CD4-positive, alpha-beta T cell treated with Interleukin-15 for 4 hours (primary cell): ENCODE measurements at regions not wholly inside any gene's neighbourhood (a gene's known extent, or its start where the extent isn't known, plus 50 kb on each side); places are given as distances from the start of the nearest gene placed in this dataset.
"Not testable (repeated sequence)": the region's sequence is repeated elsewhere in the genome, so short reads cannot be mapped to it uniquely, and the experiment has no call there.

Source experiments
- DNase-seq: peaks from one replicate; pipeline ENCODE4 v3.0.0-alpha.2; 2020; ENCODE audit warnings: low spot score

GRCh38 chr4:81723019-81723884 is 251.5 kb upstream of the RASGEF1B start:
- no peak for DNase-seq

GRCh38 chr4:81722290-81722851 is 250.7 kb upstream of the RASGEF1B start:
- no peak for DNase-seq

GRCh38 chr4:81715757-81716156 is 244.1 kb upstream of the RASGEF1B start:
- DNase-seq: no peak

GRCh38 chr4:81715357-81715756 is 243.7 kb upstream of the RASGEF1B start:
- DNase-seq: not testable (repeated sequence)

GRCh38 chr4:81714291-81714690 is 242.6 kb upstream of the RASGEF1B start:
- DNase-seq: no peak

GRCh38 chr4:81712714-81713113 is 241.0 kb upstream of the RASGEF1B start:
- DNase-seq: no peak

- DNase-seq: no peak
Observed at GRCh38 chr4:81704461-81704860, 232.8 kb upstream of the RASGEF1B start.

- no peak for DNase-seq
Observed at GRCh38 chr4:81700189-81700588, 228.5 kb upstream of the RASGEF1B start.

GRCh38 chr4:81698538-81699296 is 227.0 kb upstream of the RASGEF1B start:
- DNase-seq: no peak

- no peak for DNase-seq
Observed at GRCh38 chr4:81694176-81694913, 222.6 kb upstream of the RASGEF1B start.

- no peak for DNase-seq
Observed at GRCh38 chr4:81690871-81691270, 219.2 kb upstream of the RASGEF1B start.

- no peak for DNase-seq
Observed at GRCh38 chr4:81688085-81688484, 216.4 kb upstream of the RASGEF1B start.

- DNase-seq: no peak
Observed at GRCh38 chr4:81687471-81687870, 215.8 kb upstream of the RASGEF1B start.

GRCh38 chr4:81685104-81685503 is 213.4 kb upstream of the RASGEF1B start:
- DNase-seq: no peak

GRCh38 chr4:81684352-81684751 is 212.6 kb upstream of the RASGEF1B start:
- DNase-seq: no peak

- DNase-seq: no peak
Observed at GRCh38 chr4:81682492-81682891, 210.8 kb upstream of the RASGEF1B start.

GRCh38 chr4:81679315-81679714 is 207.6 kb upstream of the RASGEF1B start:
- no peak for DNase-seq

GRCh38 chr4:81678801-81679200 is 207.1 kb upstream of the RASGEF1B start:
- no peak for DNase-seq

GRCh38 chr4:81676537-81676936 is 204.8 kb upstream of the RASGEF1B start:
- no peak for DNase-seq

- DNase-seq: no peak
Observed at GRCh38 chr4:81675791-81676393, 204.2 kb upstream of the RASGEF1B start.

GRCh38 chr4:81673961-81674360 is 202.3 kb upstream of the RASGEF1B start:
- DNase-seq: no peak

GRCh38 chr4:81668328-81668727 is 196.6 kb upstream of the RASGEF1B start:
- not testable (repeated sequence) for DNase-seq
